ENCODE measurements at regions not wholly inside any gene's neighbourhood (a gene's known extent, or its start where the extent isn't known, plus 50 kb on each side); places are given as distances from the start of the nearest gene placed in this dataset.

DNA sequence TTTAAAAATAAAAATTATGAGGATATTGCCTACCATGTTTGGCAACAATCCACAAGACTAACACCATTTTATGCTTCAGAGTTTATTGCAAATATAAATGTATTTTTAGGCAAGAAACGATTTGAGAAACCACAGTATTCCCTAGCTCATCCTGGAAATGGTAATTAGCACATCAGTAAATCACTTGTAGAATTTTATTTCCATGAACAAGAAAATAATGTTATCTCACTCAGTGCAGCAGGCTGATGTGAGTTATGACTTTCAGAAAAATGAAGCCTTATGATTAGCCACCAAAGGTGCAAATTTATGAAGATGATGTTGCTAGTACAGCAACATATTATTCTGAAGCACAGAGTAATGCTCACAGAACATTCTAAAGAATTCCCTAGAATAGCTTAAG lies 127.7 kb upstream of the GJE1 start:
- 28 to 50% methylated on average over 1 of the region's 1 CpG for WGBS, 2 donors (ENCODE audit: low coverage in 1 of 2)
- H3K4me1 ChIP-seq = no peaks in the 10 kb centered on the region
- no peaks in the 10 kb centered on the region for H3K27me3 ChIP-seq
- peaks cover 0 to 19% (median 0%) of the 10 kb centered on the region in 3 donors for H3K9me3 ChIP-seq
- H3K36me3 ChIP-seq = no peaks in the 10 kb centered on the region
- no peak overlapping the region for H3K27ac ChIP-seq
- TF ChIP-seq EP300 (IDR thresholded peaks at IDR 0.05) = no peak
- no peak for TF ChIP-seq POLR2A (IDR thresholded peaks at IDR 0.05)
- TF ChIP-seq, protein P1, sequence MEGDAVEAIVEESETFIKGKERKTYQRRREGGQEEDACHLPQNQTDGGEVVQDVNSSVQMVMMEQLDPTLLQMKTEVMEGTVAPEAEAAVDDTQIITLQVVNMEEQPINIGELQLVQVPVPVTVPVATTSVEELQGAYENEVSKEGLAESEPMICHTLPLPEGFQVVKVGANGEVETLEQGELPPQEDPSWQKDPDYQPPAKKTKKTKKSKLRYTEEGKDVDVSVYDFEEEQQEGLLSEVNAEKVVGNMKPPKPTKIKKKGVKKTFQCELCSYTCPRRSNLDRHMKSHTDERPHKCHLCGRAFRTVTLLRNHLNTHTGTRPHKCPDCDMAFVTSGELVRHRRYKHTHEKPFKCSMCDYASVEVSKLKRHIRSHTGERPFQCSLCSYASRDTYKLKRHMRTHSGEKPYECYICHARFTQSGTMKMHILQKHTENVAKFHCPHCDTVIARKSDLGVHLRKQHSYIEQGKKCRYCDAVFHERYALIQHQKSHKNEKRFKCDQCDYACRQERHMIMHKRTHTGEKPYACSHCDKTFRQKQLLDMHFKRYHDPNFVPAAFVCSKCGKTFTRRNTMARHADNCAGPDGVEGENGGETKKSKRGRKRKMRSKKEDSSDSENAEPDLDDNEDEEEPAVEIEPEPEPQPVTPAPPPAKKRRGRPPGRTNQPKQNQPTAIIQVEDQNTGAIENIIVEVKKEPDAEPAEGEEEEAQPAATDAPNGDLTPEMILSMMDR (IDR thresholded peaks at IDR 0.05) = no peak
- TF ChIP-seq POLR2AphosphoS5 (IDR thresholded peaks at IDR 0.05) = no peak
- no peak for ATAC-seq
- H3K4me3 ChIP-seq = no peak overlapping the region

DNA sequence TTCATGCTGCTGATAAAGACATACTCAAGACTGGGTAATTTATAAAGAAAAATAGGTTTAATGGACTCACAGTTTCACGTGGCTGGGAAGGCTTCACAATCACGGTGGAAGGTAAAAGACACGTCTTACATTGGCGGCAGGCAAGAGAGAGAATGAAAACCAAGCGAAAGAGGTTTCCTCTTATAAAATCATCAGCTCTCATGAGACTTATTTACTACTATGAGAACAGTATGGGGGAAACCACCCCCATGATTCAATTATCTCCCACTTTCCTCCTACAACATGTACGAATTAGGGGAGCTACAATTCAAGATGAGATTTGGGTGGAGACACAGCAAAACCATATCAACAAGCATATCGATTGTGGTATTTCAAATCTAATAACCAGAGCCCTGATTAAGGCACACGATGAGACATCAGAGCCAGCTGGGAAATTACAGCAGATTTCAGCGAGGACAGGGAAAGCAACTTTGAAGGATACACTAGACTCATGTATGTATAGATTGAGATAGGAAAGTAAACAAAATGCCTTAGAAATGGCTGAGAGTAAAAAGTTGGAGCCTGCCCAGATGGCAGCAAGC lies 129.8 kb upstream of the GJE1 start:
- Histone ChIP-seq H3K4me3 (no peak overlapping the region), H3K9me3 (peaks cover 0 to 12% (median 0%) of the 10 kb centered on the region in 3 donors), H3K27ac (no peak overlapping the region), H3K4me1 (no peaks in the 10 kb centered on the region), H3K27me3 (no peaks in the 10 kb centered on the region), H3K36me3 (no peaks in the 10 kb centered on the region)
- WGBS, 2 donors (ENCODE audit: low coverage in 1 of 2) = 69 to 78% methylated on average over 9 of the region's 9 CpGs
- ATAC-seq = no peak
- TF ChIP-seq, protein P1 (IDR thresholded peaks at IDR 0.05) = no peak
- TF ChIP-seq POLR2AphosphoS5 (IDR thresholded peaks at IDR 0.05) (no peak), POLR2A (IDR thresholded peaks at IDR 0.05) (no peak), EP300 (IDR thresholded peaks at IDR 0.05) (no peak)

DNA sequence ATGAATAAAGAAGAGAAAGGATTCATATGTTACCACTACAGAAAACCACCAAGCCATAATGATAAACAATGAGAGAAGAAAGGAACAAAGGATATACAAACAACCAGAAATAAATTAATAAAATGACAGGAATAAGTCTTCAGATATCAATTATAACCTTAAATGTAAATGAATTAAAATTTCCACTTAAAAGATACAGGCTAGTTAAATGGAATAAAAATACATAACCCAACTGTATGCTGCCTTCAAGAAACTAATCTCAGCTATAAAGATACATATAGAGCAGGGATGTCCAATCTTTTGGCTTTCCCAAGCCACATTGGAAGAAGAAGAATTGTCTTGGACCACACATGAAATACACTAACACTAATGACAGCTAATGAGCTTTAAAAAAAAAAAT lies 135.9 kb upstream of the GJE1 start:
- ATAC-seq = no peak
- no peak overlapping the region for H3K4me3 ChIP-seq
- H3K9me3 ChIP-seq = peaks cover 0 to 38% (median 0%) of the 10 kb centered on the region in 3 donors
- no peaks in the 10 kb centered on the region for H3K36me3 ChIP-seq
- TF ChIP-seq, protein P1 (IDR thresholded peaks at IDR 0.05) = no peak
- no peak for TF ChIP-seq EP300 (IDR thresholded peaks at IDR 0.05)
- no peak for TF ChIP-seq POLR2A (IDR thresholded peaks at IDR 0.05)
- no peak for TF ChIP-seq POLR2AphosphoS5 (IDR thresholded peaks at IDR 0.05)
- H3K27ac ChIP-seq = no peak overlapping the region
- H3K4me1 ChIP-seq = no peaks in the 10 kb centered on the region
- peaks cover 3% of the 10 kb centered on the region for H3K27me3 ChIP-seq

- ATAC-seq = no peak
- H3K27me3 ChIP-seq = peaks cover 3% of the 10 kb centered on the region
- no peak overlapping the region for H3K27ac ChIP-seq
- H3K4me1 ChIP-seq = no peaks in the 10 kb centered on the region
- no peaks in the 10 kb centered on the region for H3K36me3 ChIP-seq
- H3K9me3 ChIP-seq = peaks cover 0 to 22% (median 0%) of the 10 kb centered on the region in 3 donors
- TF ChIP-seq, protein P1 (IDR thresholded peaks at IDR 0.05) = no peak
- TF ChIP-seq EP300 (IDR thresholded peaks at IDR 0.05) (no peak), POLR2A (IDR thresholded peaks at IDR 0.05) (no peak), POLR2AphosphoS5 (IDR thresholded peaks at IDR 0.05) (no peak)
- no peak overlapping the region for H3K4me3 ChIP-seq
- 69 to 95% methylated on average over 2 of the region's 2 CpGs for WGBS, 2 donors (ENCODE audit: low coverage in 1 of 2)
Observed at GRCh38 chr6:141992109-141992508, 140.6 kb upstream of the GJE1 start.

- peaks cover 3% of the 10 kb centered on the region for H3K27me3 ChIP-seq
- no peak overlapping the region for H3K27ac ChIP-seq
- peaks cover 0 to 10% (median 0%) of the 10 kb centered on the region in 3 donors for H3K9me3 ChIP-seq
- TF ChIP-seq POLR2A (IDR thresholded peaks at IDR 0.05) = no peak
- TF ChIP-seq, protein P1 (IDR thresholded peaks at IDR 0.05) = no peak
- no peak for TF ChIP-seq EP300 (IDR thresholded peaks at IDR 0.05)
- no peak for TF ChIP-seq POLR2AphosphoS5 (IDR thresholded peaks at IDR 0.05)
- H3K4me3 ChIP-seq = no peak overlapping the region
- H3K4me1 ChIP-seq = no peaks in the 10 kb centered on the region
- 21 to 50% methylated on average over 1 of the region's 1 CpG for WGBS, 2 donors (ENCODE audit: low coverage in 1 of 2)
- no peaks in the 10 kb centered on the region for H3K36me3 ChIP-seq
- no peak for ATAC-seq
Observed at GRCh38 chr6:141990840-141991239, 141.9 kb upstream of the GJE1 start.
